Adrenal gland (tissue), 5 donors: ENCODE measurements at regions not wholly inside any gene's neighbourhood (a gene's known extent, or its start where the extent isn't known, plus 50 kb on each side); places are given as distances from the start of the nearest gene placed in this dataset.

Experiments
- CTCF ChIP-seq, 6 experiments: fragments of 450-650 bp in 4 of 6; fragments of 200-600 bp in 2 of 6; sonication (generic) in 1 of 6; IDR thresholded peaks; 1 replicate in 5 of 6; 2 replicates in 1 of 6; pipeline versions ENCODE4 v1.5.1 to v1.8.0; 2016 to 2021; ENCODE audit warnings: antibody characterized with exemption in 6 of 6, mild to moderate bottlenecking in 2 of 6, moderate library complexity in 1 of 6
- POLR2A ChIP-seq, 2 donors: fragments of 450-650 bp; IDR thresholded peaks; one replicate each; pipeline ENCODE4 v1.6.1; 2017; ENCODE audit warnings: antibody characterized with exemption in 2 of 2, mild to moderate bottlenecking in 2 of 2, moderate library complexity in 1 of 2
- donor health status: DM: no; HTN: no; CAD: no.

GRCh38 chr12:115818973-115819372 is 458.5 kb downstream of the MED13L start:
- no peak for TF ChIP-seq CTCF (IDR thresholded peaks at IDR 0.05)
- no peak for TF ChIP-seq POLR2A (IDR thresholded peaks at IDR 0.05)
